ENCODE measurements at regions not wholly inside any gene's neighbourhood (a gene's known extent, or its start where the extent isn't known, plus 50 kb on each side); places are given as distances from the start of the nearest gene placed in this dataset.

DNA sequence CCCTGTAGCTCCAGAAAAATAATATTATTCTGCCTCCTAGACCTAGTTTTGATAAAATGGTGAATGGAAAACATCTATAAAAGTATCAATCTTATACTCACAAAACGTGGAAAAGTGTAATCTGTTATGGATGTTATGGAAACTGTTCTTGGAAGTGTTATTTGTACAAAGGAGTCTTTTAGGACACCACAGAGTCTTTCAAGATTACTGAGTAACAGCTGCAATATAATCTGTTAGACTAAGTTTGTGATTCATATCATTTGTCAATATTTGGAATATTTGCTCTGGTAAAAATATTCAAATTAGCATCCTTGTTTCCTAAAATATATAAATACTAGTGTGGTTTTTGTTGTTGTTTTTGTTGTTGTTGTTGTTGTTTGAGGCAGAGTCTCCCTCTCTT is 87.9 kb downstream of the RAD51AP2 start:
- TF ChIP-seq, protein P1, sequence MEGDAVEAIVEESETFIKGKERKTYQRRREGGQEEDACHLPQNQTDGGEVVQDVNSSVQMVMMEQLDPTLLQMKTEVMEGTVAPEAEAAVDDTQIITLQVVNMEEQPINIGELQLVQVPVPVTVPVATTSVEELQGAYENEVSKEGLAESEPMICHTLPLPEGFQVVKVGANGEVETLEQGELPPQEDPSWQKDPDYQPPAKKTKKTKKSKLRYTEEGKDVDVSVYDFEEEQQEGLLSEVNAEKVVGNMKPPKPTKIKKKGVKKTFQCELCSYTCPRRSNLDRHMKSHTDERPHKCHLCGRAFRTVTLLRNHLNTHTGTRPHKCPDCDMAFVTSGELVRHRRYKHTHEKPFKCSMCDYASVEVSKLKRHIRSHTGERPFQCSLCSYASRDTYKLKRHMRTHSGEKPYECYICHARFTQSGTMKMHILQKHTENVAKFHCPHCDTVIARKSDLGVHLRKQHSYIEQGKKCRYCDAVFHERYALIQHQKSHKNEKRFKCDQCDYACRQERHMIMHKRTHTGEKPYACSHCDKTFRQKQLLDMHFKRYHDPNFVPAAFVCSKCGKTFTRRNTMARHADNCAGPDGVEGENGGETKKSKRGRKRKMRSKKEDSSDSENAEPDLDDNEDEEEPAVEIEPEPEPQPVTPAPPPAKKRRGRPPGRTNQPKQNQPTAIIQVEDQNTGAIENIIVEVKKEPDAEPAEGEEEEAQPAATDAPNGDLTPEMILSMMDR (IDR thresholded peaks at IDR 0.05; ENCODE audit: low read length, missing control alignments): no peak
- DNase-seq (ENCODE audit: low read depth): no peak
- no peak overlapping the region for H3K4me3 ChIP-seq (replicated peaks; ENCODE audit: low read depth, low read length)

DNA sequence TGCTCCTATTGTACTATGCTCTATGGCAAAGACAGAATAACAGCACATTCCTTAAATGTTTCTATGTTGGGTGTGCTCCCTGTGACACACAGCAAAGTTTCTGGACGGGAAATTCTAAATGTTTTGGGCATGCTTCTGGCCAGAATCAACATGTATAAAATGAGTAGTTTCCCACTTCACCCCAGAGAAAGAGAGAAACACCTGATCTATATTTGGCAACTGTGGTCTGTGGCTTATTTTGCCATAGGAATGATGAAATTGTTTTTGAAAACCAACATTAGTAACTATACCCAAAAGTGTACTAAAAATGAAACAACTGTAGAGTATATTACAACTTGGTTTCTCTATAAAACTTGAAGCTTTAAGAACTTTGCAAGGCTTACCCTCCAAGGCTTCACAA is 89.1 kb downstream of the RAD51AP2 start:
- DNase-seq (ENCODE audit: low read depth): peak; percentile 35
- TF ChIP-seq, protein P1 (IDR thresholded peaks at IDR 0.05; ENCODE audit: low read length, missing control alignments): no peak

DNA sequence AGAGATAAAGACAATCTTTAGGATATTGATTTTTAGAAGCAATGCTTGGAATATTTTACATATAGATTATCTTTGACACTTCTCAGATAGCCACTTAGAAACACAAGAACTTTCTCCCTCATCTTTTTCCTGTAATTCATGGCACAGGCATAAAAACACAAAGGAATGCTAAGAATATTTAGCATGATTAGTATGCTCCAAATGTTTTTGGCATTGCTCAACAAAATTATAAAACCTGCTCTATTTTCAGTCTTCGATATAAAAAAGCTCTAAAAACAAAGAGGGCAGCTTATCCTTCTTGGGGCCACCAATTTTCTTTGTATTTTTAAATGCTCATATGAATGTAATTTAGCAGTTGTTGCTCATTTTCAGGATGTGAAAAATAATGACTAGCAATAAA is 90.8 kb downstream of the RAD51AP2 start:
- no peak for DNase-seq (ENCODE audit: low read depth)
- H3K4me3 ChIP-seq (replicated peaks; ENCODE audit: low read depth, low read length): no peak overlapping the region
- TF ChIP-seq, protein P1 (IDR thresholded peaks at IDR 0.05; ENCODE audit: low read length, missing control alignments): no peak

More for the DNA sequence above, 89.1 kb downstream of the RAD51AP2 start:
- H3K4me3 ChIP-seq (replicated peaks; ENCODE audit: low read depth, low read length): no peak overlapping the region

DNA sequence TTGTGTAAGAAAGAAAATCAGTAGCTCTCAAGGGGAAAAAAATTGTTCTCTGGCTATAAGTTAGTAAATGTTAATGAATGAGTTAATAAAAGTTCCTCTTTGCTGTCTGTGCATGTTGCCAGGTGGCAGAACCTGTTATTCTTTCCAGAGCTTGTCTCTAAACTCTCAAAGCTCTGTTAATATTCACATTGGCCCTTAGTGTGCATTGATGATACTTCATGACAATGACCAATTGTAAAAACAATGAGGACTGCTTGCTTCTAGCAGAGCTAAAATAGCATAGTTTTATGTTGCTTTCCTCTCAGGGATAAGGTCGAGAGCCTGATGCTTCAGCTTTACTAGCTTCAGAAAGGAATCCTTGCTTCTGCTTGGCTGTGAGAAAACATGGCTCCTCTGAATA is 91.5 kb downstream of the RAD51AP2 start:
- no peak for DNase-seq (ENCODE audit: low read depth)
- H3K4me3 ChIP-seq (replicated peaks; ENCODE audit: low read depth, low read length): no peak overlapping the region
- TF ChIP-seq, protein P1 (IDR thresholded peaks at IDR 0.05; ENCODE audit: low read length, missing control alignments): no peak

DNA sequence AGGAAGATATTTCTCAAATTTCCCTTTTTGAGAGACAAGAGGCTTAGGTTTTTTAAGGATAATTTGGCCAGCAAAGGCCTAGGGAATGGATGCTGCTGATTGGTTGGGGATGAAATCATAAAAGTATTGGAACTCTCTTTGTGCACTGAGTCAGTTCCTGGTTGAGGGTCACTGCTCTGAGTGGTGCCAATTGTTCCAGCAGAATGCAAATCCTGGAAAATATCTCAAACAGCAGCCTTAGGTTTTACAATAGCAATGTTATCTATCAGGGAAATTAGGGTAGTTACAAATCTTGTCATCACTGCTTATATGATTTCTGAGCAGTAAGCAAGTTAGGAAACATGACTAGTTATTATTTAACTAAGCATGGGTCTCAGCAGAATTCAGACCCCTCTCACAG is 96.2 kb downstream of the RAD51AP2 start:
- no peak for DNase-seq (ENCODE audit: low read depth)
- TF ChIP-seq, protein P1 (IDR thresholded peaks at IDR 0.05; ENCODE audit: low read length, missing control alignments): no peak
- no peak overlapping the region for H3K4me3 ChIP-seq (replicated peaks; ENCODE audit: low read depth, low read length)

DNA sequence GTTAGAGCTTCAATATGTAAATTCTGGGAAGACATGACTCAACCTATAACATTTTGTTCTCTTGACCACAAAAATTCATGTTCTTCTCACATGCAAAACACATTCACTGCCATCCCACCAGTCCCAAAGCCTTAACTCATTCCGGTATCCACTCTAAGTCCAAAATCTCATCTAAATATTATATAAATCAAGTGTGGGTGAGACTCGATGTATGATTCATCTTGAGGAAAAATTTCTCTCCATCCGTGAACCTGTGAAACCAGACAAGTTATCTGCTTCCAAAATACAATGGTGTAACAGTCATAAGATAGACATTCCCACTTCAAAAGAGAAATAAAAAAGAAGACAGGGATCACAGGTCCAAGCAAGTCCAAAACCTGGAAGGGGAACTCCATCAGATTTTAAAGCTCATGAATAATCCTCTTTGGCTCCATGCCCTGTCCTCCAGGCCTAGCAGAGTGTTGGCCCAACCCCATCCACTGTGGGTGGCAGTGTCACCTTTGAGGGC is 101.3 kb downstream of the RAD51AP2 start:
- no peak overlapping the region for H3K4me3 ChIP-seq (replicated peaks; ENCODE audit: low read depth, low read length)
- TF ChIP-seq, protein P1 (IDR thresholded peaks at IDR 0.05; ENCODE audit: low read length, missing control alignments): no peak
- DNase-seq (ENCODE audit: low read depth): peak; percentile 58

DNA sequence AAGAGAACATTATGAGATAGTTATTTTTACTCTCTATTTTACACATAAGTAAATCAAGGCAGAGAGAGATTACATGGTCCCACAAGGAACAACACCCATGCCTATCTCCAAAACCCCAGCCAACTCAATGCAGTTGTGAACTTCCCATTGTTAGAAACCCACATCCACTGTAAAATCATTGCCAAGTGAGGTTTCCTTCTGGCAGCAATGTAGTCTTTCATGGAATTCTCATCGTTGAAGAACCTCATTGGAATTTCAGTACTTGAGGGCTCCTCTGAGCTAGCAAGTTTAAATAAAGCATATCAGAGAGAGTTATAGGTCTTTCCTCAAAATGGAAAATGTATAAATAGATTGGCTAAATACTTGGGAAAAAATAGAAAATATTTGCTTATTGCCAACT is 105.2 kb downstream of the RAD51AP2 start:
- TF ChIP-seq, protein P1 (IDR thresholded peaks at IDR 0.05; ENCODE audit: low read length, missing control alignments): no peak
- H3K4me3 ChIP-seq (replicated peaks; ENCODE audit: low read depth, low read length): no peak overlapping the region
- DNase-seq (ENCODE audit: low read depth): no peak

All from fibroblast of pulmonary artery (primary cell).